ENCODE measurements at regions not wholly inside any gene's neighbourhood (a gene's known extent, or its start where the extent isn't known, plus 50 kb on each side); places are given as distances from the start of the nearest gene placed in this dataset.

DNA sequence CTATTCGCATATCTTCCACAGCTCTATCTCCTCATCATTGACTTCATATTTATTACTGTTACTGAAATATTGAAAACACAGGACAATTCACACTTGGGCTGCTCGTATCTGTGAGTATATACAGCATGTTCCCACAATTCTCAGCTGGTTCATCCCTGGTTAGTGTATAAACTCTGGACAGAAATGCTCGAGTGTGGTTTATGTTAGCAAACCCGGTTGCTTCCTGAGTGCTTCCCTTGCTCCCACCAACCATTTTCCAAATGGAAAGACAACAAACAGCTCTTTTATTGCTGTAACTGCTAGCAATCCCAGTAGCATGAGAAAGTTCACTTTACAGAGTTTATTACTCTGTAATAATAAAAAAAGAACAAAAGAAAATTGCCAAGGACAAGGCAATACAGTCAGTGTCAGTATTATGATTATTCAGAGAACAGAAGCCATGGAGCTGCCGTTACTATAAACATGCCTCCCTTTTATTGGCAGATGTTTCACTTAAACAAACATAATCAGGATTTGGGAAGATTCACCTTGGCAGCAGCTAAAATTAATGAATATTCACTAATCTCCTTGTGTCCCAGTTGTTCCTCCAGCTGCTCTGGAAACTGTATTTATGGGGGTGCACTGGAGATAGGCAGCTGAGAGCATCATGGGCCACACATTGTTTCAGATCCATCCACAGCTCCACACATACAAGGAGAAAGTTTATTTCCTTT lies 134.1 kb upstream of the GUCY1A1 start:
- TF ChIP-seq EZH2 (IDR thresholded peaks at IDR 0.05; ENCODE audit: borderline replicate concordance, low read depth, low read length, severe bottlenecking), result no peak
- TF ChIP-seq, protein P1, sequence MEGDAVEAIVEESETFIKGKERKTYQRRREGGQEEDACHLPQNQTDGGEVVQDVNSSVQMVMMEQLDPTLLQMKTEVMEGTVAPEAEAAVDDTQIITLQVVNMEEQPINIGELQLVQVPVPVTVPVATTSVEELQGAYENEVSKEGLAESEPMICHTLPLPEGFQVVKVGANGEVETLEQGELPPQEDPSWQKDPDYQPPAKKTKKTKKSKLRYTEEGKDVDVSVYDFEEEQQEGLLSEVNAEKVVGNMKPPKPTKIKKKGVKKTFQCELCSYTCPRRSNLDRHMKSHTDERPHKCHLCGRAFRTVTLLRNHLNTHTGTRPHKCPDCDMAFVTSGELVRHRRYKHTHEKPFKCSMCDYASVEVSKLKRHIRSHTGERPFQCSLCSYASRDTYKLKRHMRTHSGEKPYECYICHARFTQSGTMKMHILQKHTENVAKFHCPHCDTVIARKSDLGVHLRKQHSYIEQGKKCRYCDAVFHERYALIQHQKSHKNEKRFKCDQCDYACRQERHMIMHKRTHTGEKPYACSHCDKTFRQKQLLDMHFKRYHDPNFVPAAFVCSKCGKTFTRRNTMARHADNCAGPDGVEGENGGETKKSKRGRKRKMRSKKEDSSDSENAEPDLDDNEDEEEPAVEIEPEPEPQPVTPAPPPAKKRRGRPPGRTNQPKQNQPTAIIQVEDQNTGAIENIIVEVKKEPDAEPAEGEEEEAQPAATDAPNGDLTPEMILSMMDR (IDR thresholded peaks at IDR 0.05; ENCODE audit: borderline replicate concordance, extremely low read depth, low read length, poor library complexity, severe bottlenecking), result no peak
